SHP77 treated with DMSO at 0.1 percent for 48 hours (cell line): ENCODE measurements at regions not wholly inside any gene's neighbourhood (a gene's known extent, or its start where the extent isn't known, plus 50 kb on each side); places are given as distances from the start of the nearest gene placed in this dataset.
"Not testable (repeated sequence)": the region's sequence is repeated elsewhere in the genome, so short reads cannot be mapped to it uniquely, and the experiment has no call there.

Experiments
- DNase-seq: peaks from one replicate; lab custom pipeline; 2025; lab: John Stamatoyannopoulos, UW

GRCh38 chr7:9071160-9071762 lies 637.9 kb downstream of the NXPH1 start:
- no peak for DNase-seq

GRCh38 chr7:9075774-9076173 lies 642.4 kb downstream of the NXPH1 start:
- not testable (repeated sequence) for DNase-seq

DNA sequence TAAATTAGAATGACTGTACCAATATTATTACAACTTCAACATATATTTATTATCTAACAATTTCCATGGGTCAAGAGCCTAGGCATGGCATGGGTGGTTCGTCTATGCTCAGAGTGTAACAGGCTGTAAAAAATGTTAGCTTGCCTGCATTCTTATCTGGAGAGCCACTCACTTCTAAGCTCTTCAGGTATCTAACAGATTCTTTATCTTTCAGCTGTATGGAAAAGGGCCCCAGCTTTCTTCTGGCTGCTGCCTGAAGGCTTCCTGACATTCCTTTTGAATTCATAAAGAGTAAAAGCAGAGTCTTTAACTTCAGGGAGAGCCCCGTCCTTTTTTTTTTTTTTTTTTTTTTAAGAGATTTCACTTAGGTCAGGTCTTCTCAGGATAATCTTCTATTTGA lies 648.8 kb downstream of the NXPH1 start:
- DNase-seq: no peak

DNA sequence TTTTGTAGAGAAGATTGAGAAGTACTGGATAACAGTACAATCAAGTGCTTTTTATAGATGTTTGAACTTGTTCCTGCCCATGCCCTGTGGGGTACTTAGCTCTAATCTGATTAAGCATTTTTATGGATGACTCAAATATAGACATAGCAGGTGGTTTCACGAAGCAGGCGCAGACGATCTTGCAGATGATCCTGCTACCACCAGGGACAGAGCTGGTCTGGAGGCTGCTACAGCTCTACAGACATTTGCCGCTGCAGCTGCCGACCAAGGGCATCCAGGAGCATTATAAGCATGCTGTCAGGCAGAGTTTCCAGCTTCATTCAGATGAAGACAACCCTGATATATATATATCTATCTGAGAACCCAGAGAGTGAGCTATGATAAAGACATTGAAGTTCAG lies 650.4 kb downstream of the NXPH1 start:
- peak; percentile 40 for DNase-seq

DNA sequence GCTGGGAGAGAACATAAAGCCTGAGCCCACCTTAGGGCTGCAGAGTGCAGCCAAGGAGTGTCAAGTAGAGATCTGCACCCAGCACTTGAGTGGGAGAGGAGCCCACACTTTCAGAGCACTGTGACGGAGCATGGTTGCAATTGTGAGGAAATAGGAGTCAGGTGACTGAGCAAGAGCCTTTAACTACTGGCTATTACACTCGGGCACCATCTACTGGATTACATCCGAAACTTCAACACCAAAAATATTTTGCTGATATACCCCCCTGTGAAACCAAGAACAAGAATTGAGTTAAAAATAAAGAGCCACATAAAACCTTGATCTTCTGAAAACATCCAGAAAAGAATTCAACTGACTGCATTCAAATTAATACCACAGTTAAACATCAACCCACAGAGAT lies 657.9 kb downstream of the NXPH1 start:
- DNase-seq: no peak

DNA sequence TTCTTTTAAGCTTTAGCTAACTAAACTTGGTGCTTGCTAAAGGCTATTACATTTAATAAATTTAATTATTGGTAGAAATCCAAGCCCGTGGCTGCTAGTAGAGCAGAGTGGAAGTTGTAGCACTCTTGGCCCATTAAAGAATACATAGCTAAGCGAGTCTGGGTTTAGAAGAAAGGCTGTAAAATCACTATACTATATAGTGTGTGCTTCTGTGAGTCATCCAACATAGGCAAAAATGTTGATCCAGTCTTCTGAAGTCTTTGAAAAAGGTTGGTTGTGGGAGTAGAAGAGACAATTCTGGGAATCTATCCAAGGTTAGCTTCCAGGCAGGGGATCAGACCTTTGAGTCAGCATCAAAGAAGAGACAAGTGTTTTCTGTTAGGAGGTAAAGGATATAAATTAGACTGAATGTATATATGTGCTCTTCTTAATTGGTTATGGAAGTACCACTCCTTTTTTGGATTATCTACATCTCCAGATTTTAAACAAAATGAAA lies 664.2 kb downstream of the NXPH1 start:
- no peak for DNase-seq

DNA sequence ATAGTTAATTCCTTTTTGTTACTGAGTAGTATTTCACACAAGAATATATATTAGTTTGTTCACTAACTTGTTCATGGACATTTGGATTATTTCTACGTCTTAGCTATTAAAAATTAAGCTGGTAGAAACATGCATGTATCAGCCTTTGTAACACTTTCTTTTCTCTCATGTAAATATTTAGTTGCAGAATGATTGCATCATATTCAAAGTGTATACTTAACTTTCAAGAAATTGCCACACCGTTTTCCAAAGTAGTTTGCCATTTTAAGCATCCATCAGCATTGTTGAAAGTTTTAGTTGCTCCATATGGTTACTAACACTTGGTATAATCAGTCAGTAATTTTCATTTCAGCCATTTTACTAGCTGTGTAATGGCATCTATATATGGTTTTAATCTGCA lies 666.9 kb downstream of the NXPH1 start:
- DNase-seq: no peak

DNA sequence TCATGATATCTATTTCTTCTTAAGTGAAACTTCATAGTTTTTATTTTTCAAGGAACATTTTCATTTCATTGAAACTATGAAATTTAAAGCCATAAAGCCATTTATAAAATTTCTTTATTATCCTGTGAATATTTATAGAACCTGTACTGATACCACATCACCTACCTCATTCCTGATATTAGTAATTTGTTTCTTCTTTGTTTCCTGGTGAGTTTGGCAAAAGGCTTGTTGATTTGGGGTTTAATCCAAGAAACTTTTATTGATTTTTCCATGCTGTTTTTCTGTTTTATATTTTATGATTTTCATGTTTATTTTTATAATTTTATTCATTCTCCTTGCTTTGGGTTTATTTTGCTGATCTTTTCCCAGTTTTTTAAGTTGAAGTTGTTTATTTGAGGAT lies 669.4 kb downstream of the NXPH1 start:
- no peak for DNase-seq

DNA sequence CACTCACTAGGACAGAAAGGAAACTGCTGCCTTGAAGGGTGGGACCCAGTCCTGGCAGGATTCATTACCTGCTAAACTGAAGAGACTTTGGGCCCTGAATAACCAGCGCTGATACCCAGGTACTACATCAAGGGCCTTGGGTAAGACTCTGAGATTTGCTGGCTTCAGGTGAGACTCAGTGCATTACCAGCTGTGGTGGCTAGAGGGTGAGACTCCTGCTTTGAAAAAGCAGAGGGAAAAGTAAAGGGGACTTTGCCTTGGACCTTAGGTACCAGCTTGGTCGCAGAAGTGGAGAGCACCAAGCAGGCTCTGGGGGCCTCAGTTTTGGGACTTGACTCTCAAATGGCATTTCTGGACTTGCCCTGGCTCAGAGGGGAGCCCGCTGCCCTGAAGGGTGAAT lies 673.3 kb downstream of the NXPH1 start:
- DNase-seq: no peak

DNA sequence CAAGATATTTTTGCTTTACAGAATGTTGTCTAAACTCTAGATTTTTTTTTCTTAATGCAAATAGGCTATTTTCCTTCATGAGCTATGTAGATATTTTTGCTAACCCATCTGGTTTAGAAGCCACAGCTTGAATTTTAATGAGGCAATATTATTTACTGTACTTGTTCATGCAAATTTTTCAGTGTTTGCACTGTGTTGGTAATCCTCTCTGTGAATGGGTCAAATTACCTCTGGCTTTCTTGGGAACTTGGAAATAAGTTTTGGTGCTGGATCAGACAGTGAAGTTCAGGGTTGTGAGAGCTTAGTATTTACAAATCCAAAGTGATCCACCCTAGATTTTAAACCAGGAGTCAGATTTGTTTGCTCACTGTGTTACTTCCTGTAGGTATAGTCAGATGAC lies 686.9 kb downstream of the NXPH1 start:
- DNase-seq: no peak

GRCh38 chr7:9124320-9124719 lies 690.9 kb downstream of the NXPH1 start:
- no peak for DNase-seq

DNA sequence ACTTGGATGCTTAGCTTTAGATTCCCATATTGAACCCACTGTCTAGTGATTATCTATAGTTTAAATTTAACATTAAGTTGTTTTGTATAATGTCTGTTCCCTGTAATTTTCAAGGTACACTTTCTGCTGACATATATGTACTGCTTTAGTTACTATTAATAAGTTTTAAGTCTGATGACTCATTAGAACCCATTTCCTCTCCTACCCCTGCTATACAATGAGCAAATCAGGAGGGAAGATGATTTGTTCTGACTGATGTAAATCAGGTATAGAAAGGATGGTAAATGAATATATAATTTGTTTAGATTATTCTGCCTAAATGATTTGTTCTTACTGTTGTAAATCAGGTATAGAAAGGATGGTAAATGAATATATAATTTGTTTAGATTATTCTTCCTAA lies 691.8 kb downstream of the NXPH1 start:
- DNase-seq: no peak

- DNase-seq: no peak
Measured at GRCh38 chr7:9127901-9128300, 694.5 kb downstream of the NXPH1 start.

DNA sequence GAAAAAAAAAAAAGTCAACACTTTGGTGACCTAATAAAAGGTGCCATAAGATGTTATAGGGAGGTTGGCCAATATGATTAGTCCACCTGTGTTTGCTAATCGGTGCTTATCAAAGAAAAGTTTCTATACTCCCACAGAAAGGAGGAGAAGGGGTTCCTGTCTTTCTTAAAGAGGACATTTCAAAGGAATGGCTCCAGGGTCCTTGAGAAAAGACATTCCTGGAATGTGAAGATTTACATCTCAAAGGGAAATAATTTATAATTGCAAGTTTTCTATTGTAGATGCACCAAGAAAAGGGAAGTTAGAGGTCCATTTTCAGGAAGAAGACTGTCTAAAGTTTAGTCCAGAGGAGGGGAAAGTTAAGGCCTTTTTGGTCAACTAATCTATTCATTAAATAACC lies 715.3 kb downstream of the NXPH1 start:
- DNase-seq: no peak

GRCh38 chr7:9149499-9150082 lies 716.2 kb downstream of the NXPH1 start:
- no peak for DNase-seq

- DNase-seq: not testable (repeated sequence)
Measured at GRCh38 chr7:9163691-9164090, 730.3 kb downstream of the NXPH1 start.

DNA sequence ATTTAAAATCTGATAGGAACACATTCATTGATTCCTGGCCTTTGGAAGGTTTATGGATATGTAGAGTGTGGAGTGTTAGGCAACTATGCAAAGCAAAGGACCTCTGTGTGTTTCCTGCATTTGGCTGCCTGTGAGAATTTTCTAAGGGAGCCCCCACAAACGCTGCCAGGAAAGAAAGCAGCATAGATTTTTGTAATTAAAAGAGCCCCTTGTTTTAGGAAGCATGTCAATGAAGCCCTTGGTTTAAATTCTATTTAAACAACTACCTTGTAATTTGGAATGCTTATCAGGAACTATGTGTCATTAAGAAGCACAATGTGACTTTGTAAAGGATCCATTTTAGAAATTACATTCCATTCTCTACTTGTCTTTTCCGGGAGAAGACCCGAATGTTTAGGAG lies 742.5 kb downstream of the NXPH1 start:
- DNase-seq: no peak

GRCh38 chr7:9181356-9181755 lies 747.9 kb downstream of the NXPH1 start:
- DNase-seq: no peak

- no peak for DNase-seq
Measured at GRCh38 chr7:9186730-9187129, 753.3 kb downstream of the NXPH1 start.

DNA sequence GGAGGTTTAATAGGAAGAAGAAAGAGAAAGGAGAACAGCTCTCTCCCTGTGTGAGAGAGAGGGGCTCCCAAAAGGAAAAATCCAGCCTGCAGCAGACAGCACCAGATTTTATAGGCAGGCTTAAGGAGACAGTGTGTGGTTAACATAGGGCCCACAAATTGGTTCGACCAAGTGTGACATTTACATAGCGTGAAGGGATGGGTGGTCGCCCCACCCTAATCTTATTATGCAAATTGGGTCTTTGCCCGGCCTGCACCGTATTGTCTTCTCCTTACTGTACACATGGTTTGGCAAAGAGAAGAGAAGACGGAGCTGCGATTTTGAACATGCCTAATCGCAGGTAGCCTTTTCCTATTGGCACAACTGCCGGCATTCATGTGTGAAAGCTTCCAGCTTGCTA lies 756.3 kb downstream of the NXPH1 start:
- no peak for DNase-seq

GRCh38 chr7:9192969-9193368 lies 759.6 kb downstream of the NXPH1 start:
- DNase-seq: no peak

GRCh38 chr7:9200626-9201025 lies 767.2 kb downstream of the NXPH1 start:
- DNase-seq: no peak

DNA sequence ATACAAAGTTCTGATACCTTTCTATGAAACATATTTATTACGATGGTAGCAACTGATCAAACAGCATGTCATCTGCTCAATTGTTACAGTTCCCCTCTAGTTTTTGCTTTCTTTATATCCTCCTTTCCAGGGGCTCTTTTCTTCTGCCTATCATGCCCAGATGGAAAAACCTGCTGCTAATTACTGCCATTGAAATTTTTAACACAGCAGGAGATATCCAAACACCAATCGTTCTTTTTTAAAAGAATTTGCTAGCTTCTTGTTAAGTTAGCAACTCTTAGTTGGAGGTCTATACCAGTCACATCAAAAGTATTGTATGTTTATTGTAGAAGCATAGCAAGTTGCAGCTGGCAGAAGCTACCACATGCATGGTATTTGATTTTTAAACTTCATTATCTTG lies 768.5 kb downstream of the NXPH1 start:
- no peak for DNase-seq

GRCh38 chr7:9204571-9204970 lies 771.2 kb downstream of the NXPH1 start:
- no peak for DNase-seq
